ENCODE measurements at regions not wholly inside any gene's neighbourhood (a gene's known extent, or its start where the extent isn't known, plus 50 kb on each side); places are given as distances from the start of the nearest gene placed in this dataset.

DNA sequence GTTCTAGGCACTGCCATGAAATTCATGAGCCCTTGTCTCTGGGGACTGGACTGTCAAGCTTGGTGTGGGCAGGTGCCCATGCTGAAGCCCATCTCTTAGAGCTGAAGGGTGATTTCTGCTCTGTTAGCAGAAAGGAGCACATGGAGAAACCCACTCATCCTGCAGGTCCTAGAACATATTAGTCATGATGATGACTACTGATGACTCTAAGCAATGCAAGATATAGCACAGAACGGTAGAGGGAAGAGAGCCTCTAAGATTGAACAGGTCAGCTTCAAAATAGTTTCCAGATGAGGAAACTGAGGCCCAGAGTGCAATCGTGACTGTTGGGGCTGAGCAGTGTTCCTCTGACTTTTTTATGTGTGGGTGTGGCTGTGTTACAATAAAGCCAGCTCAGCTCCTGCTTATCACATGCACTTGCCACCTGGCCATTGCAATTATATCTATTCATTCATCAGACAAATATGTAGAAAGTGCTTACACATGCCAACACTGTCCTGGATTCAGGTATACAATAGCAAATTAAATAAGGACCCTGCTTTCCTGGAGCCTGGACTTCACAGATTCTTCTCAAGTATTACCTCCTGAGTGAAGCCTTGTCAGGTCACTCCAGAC lies 140.2 kb upstream of the BRINP1 start:
- TF ChIP-seq, protein P1, sequence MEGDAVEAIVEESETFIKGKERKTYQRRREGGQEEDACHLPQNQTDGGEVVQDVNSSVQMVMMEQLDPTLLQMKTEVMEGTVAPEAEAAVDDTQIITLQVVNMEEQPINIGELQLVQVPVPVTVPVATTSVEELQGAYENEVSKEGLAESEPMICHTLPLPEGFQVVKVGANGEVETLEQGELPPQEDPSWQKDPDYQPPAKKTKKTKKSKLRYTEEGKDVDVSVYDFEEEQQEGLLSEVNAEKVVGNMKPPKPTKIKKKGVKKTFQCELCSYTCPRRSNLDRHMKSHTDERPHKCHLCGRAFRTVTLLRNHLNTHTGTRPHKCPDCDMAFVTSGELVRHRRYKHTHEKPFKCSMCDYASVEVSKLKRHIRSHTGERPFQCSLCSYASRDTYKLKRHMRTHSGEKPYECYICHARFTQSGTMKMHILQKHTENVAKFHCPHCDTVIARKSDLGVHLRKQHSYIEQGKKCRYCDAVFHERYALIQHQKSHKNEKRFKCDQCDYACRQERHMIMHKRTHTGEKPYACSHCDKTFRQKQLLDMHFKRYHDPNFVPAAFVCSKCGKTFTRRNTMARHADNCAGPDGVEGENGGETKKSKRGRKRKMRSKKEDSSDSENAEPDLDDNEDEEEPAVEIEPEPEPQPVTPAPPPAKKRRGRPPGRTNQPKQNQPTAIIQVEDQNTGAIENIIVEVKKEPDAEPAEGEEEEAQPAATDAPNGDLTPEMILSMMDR (IDR thresholded peaks at IDR 0.05) = no peak
- ChIA-PET CTCF (no interaction called here), POLR2A (no interaction called here)
- Mint-ChIP-seq H3K27me3 (no peaks in the 10 kb centered on the region), H3K4me1 (no peaks in the 10 kb centered on the region), H3K36me3 (ENCODE audit: low read depth) (no peaks in the 10 kb centered on the region), H3K9me3 (peaks cover 3% of the 10 kb centered on the region), H3K27ac (no peak overlapping the region), H3K4me3 (no peak overlapping the region)
- DNase-seq (no peak), ATAC-seq (ENCODE audit: low read depth) (no peak)
- intact Hi-C loops (cut with micrococcal nuclease) = no loop called here

DNA sequence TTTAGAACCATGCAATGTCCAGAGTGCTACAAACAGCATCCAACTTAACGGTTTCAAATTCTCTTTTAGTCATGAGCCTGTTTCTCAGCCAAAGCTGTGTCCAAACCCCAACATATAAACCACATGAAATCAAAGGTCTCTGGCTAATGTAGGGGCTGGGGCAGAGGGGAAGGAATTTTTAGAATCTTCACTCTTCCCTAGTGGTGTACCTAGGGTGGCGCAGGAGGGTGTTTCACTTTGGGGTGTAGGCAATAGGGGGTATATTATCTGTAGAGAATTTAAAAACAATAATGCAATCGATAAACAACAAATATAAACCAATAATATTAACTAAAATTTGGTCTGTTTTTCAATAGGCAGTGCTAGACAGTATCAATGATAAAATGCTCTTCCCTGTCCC lies 132.1 kb upstream of the BRINP1 start:
- ATAC-seq (ENCODE audit: low read depth) (no peak), DNase-seq (no peak)
- Mint-ChIP-seq H3K4me1 (no peaks in the 10 kb centered on the region), H3K36me3 (ENCODE audit: low read depth) (no peaks in the 10 kb centered on the region), H3K27ac (no peak overlapping the region), H3K4me3 (no peak overlapping the region), H3K9me3 (peaks cover 2% of the 10 kb centered on the region), H3K27me3 (no peaks in the 10 kb centered on the region)
- TF ChIP-seq, protein P1 (IDR thresholded peaks at IDR 0.05) = no peak
- POLR2A ChIA-PET = no interaction called here
- intact Hi-C loops (cut with micrococcal nuclease) = no loop called here
- CTCF ChIA-PET = no interaction called here

DNA sequence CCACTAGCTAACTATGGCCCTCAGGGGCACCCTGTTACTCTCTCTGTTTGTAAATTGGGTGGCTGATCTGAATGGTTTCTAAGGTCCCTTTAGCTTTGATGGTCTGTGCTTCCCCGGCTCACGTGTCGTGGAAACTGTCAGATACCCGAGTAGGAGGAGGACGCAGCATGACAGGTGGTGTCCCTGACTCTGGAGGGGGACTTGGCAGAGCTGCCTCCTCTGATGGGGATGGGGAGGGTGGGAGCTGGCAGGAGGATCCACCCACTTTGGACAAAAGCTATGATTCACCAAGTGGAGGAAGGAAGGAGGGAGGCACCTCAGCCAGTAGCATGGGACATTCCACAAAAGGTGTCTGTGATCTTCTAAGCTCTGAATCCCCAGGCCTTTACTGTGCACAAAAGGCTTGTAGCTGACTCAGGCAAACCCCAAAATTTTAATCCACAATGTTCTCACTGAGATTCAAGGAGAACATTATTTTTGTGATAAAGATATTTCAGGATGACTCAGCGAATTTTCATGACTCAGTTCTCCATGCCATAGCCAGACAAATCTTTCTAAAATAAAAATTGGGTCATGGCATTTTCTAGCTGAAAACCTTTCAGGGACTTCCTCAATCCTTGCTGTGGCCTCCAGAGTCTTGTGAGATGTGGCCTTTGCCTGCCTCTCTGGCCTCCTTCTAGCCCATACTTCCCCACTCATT lies 131.0 kb upstream of the BRINP1 start:
- TF ChIP-seq, protein P1 (IDR thresholded peaks at IDR 0.05) = no peak
- Mint-ChIP-seq H3K27ac (no peak overlapping the region), H3K4me3 (no peak overlapping the region), H3K27me3 (no peaks in the 10 kb centered on the region), H3K9me3 (peaks cover 2% of the 10 kb centered on the region), H3K4me1 (no peaks in the 10 kb centered on the region), H3K36me3 (ENCODE audit: low read depth) (no peaks in the 10 kb centered on the region)
- POLR2A ChIA-PET = no interaction called here
- intact Hi-C loops (cut with micrococcal nuclease) = no loop called here
- ATAC-seq (ENCODE audit: low read depth) (no peak), DNase-seq (no peak)
- CTCF ChIA-PET = no interaction called here

DNA sequence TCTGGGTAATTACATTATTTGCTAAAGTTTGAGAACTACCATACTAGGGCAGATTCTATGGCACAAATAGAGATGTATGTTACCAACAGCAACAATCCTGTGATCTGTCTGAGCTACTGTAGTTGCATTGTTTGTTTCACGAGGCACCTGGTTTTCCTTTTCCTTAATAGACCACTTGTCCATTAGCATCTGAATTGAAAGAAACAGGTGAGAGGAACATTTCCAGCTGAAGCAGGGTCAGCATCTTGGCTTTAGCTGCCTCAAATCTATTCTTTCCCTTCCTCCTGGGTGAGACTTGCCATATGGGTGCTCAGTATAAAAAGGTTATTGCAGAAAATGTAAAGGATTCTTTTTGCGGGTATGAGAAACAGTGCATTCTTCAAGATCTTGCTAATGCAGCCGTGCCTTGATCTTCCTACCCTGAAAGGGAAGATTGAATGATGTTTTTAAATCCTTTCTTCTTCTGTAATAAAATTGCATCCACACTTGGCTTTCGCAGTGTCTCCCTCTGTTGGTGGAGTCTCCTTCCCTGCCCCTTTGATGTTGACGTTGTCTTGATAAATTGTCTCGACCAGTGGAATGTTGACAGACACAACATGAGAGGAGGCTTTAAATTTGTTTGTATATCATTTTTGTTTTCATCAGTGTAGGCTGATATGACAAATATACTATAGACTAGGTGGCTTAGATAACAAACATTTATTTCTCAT lies 118.0 kb upstream of the BRINP1 start:
- ChIA-PET CTCF (no interaction called here), POLR2A (no interaction called here)
- intact Hi-C loops (cut with micrococcal nuclease) = no loop called here
- H3K9me3 Mint-ChIP-seq = no peaks in the 10 kb centered on the region
- H3K36me3 Mint-ChIP-seq (ENCODE audit: low read depth) = no peaks in the 10 kb centered on the region
- TF ChIP-seq, protein P1 (IDR thresholded peaks at IDR 0.05) = no peak
- DNase-seq = no peak
- H3K4me3 Mint-ChIP-seq = no peak overlapping the region
- no peaks in the 10 kb centered on the region for H3K4me1 Mint-ChIP-seq
- ATAC-seq (ENCODE audit: low read depth) = no peak
- H3K27me3 Mint-ChIP-seq = no peaks in the 10 kb centered on the region
- H3K27ac Mint-ChIP-seq = no peak overlapping the region

DNA sequence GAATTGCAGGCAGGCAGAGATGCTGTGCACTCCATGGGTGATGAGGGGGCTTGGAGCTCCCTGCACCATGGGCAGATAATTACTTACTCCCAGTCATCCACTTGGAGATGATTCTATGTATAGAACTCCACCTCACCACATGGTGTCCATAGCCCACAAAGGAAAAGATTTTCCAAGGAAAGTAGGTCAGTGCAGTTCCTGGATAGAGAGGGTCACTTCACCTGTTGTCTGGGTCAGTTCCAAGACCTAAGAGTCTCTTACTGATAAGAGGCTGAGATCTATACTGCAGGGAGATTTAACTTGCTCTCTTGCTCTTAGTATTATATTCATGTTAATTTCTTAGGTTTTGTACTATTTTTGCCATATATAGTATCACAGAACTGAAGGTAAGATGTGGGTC lies 113.9 kb upstream of the BRINP1 start:
- Mint-ChIP-seq H3K36me3 (ENCODE audit: low read depth) (no peaks in the 10 kb centered on the region), H3K9me3 (peaks cover 3% of the 10 kb centered on the region), H3K4me3 (no peak overlapping the region), H3K4me1 (no peaks in the 10 kb centered on the region), H3K27ac (no peak overlapping the region), H3K27me3 (no peaks in the 10 kb centered on the region)
- ChIA-PET CTCF (no interaction called here), POLR2A (no interaction called here)
- intact Hi-C loops (cut with micrococcal nuclease) = no loop called here
- no peak for DNase-seq
- TF ChIP-seq, protein P1 (IDR thresholded peaks at IDR 0.05) = no peak
- no peak for ATAC-seq (ENCODE audit: low read depth)

Data from activated B cell treated with CpG ODN at 0.5 μM for 24 hours (primary cell).